RWPE2 (cell line): ENCODE measurements at regions not wholly inside any gene's neighbourhood (a gene's known extent, or its start where the extent isn't known, plus 50 kb on each side); places are given as distances from the start of the nearest gene placed in this dataset.

Experiments
- ATAC-seq: fragments of 200-7000 bp; cut with Tn5 transposase; 3 replicates; pipeline ENCODE4 v1.9.1; 2021; ENCODE audit warnings: low read depth
- DNase-seq: peaks from one replicate; pipeline ENCODE4 v3.0.0-alpha.2; 2020; ENCODE audit warnings: low spot score
- H3K27ac ChIP-seq: fragments of 450-650 bp; 2 replicates; pipeline ENCODE4 v1.5.1; 2017; ENCODE audit warnings: mild to moderate bottlenecking; ENCODE audit not compliant: poor library complexity, severe bottlenecking
- H3K27me3 ChIP-seq: fragments of 250-450 bp; sonication (Bioruptor Pico); 2 replicates; pipeline ENCODE4 v1.5.1; 2021; ENCODE audit warnings: mild to moderate bottlenecking, moderate library complexity; ENCODE audit not compliant: insufficient read depth, poor library complexity, severe bottlenecking
- H3K36me3 ChIP-seq: fragments of 250-450 bp; sonication (Bioruptor Pico); 2 replicates; pipeline ENCODE4 v1.5.1; 2020; ENCODE audit warnings: low read depth, mild to moderate bottlenecking, moderate library complexity
- H3K4me1 ChIP-seq: fragments of 250-450 bp; sonication (Bioruptor Pico); 2 replicates; pipeline ENCODE4 v1.5.1; 2021; ENCODE audit warnings: mild to moderate bottlenecking, moderate library complexity; ENCODE audit not compliant: insufficient read depth, poor library complexity, severe bottlenecking
- H3K4me3 ChIP-seq: fragments of 250-450 bp; sonication (Bioruptor Pico); 2 replicates; pipeline ENCODE4 v1.5.1; 2021; ENCODE audit warnings: mild to moderate bottlenecking, moderate library complexity; ENCODE audit not compliant: severe bottlenecking
- H3K9me3 ChIP-seq: fragments of 250-450 bp; sonication (Bioruptor Pico); 2 replicates; pipeline ENCODE4 v1.5.1; 2021; ENCODE audit warnings: mild to moderate bottlenecking, moderate library complexity; ENCODE audit not compliant: severe bottlenecking
- TF ChIP-seq, protein P1 (sequence below): fragments of 450-650 bp; IDR thresholded peaks from one replicate; pipeline ENCODE4 v1.5.1; 2017; ENCODE audit warnings: mild to moderate bottlenecking, moderate library complexity; ENCODE audit not compliant: poor library complexity, severe bottlenecking

DNA sequence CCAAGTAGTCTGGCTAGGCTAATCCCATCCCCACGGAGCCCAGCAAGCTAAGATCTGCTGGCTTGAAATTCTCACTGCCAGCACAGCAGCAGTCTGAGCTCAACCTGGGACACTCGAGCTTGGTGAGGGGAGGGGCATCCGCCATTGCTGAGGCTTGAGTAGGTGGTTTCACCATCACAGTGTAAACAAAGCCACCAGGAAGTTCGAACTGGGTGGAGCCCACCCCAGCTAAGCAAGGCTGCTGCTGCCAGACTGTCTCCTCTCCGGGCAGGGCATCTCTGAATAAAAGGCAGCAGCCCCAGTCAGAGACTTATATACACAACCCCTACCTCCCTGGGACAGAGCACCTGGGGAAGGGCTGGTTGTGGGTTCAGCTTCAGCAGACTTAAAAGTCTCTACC, 639.6 kb downstream of the IQCM start:
- ATAC-seq: 0 out of 3 replicates have a peak, but pooled peaks have one; percentile 14
- Histone ChIP-seq H3K9me3 (no peaks in the 10 kb centered on the region), H3K4me1 (no peaks in the 10 kb centered on the region), H3K27ac (no peak overlapping the region), H3K4me3 (no peak overlapping the region), H3K27me3 (no peaks in the 10 kb centered on the region), H3K36me3 (no peaks in the 10 kb centered on the region)
- TF ChIP-seq, protein P1, sequence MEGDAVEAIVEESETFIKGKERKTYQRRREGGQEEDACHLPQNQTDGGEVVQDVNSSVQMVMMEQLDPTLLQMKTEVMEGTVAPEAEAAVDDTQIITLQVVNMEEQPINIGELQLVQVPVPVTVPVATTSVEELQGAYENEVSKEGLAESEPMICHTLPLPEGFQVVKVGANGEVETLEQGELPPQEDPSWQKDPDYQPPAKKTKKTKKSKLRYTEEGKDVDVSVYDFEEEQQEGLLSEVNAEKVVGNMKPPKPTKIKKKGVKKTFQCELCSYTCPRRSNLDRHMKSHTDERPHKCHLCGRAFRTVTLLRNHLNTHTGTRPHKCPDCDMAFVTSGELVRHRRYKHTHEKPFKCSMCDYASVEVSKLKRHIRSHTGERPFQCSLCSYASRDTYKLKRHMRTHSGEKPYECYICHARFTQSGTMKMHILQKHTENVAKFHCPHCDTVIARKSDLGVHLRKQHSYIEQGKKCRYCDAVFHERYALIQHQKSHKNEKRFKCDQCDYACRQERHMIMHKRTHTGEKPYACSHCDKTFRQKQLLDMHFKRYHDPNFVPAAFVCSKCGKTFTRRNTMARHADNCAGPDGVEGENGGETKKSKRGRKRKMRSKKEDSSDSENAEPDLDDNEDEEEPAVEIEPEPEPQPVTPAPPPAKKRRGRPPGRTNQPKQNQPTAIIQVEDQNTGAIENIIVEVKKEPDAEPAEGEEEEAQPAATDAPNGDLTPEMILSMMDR: no peak
- DNase-seq: no peak

DNA sequence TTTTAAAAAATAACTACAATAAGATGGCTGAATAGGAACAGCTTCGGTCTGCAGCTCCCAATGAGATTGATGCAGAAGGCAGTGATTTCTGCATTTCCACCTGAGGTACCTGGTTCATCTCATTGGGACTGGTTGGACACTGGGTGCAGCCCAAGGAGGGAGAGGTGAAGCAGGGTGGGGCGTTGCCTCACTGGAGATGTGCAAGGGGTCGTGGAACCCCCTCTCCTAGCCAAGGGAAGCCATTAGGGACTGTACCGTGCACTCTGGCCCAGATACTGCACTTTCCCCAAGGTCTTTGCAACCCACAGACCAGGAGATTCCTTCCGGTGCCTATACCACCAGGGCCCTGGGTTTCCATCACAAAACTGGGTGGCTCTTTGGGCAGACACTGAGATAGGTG, 640.1 kb downstream of the IQCM start:
- no peak for ATAC-seq
- DNase-seq: no peak

DNA sequence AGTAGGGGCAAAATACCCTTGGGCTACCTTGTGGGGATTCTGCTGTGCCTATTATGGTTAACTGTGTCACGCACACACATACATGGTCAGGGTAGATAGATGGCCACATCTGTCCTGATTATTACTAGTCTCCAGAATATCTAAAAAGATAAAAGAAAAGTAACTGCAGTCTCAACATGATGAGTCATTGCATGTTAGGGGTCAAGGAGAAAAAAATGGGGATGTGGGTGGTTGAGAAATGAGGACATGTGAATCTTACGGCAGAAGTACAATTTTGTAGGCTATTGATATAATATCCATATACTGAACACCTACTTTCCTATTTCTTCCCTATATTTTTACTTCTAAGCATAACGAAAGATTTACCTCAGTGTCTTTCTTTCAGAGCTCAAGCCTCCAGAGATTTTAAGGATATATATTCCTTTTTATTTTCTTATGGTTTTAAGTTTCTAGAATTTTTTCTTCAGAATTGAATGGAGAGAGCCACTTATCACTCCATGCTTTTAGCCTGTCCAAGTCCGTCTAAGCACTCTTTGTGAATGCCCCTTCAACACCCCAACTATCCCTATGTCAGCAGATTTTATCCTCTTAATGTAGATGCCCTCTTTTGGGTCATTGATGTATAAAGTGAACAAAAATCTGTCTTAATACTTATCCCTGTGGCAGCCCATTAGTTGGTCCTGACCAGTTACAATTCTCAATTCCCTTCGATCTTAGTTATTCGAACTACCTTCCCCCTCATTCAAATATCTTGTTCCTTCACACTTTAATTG, 642.2 kb downstream of the IQCM start:
- Histone ChIP-seq H3K27me3 (no peaks in the 10 kb centered on the region), H3K9me3 (no peaks in the 10 kb centered on the region), H3K27ac (no peak overlapping the region), H3K4me1 (no peaks in the 10 kb centered on the region), H3K36me3 (no peaks in the 10 kb centered on the region), H3K4me3 (no peak overlapping the region)
- TF ChIP-seq, protein P1: no peak
- ATAC-seq (no peak), DNase-seq (no peak)

More for the DNA sequence above, 640.1 kb downstream of the IQCM start:
- TF ChIP-seq, protein P1: no peak
- H3K9me3 ChIP-seq: no peaks in the 10 kb centered on the region
- H3K4me3 ChIP-seq: no peak overlapping the region
- H3K36me3 ChIP-seq: no peaks in the 10 kb centered on the region
- no peak overlapping the region for H3K27ac ChIP-seq
- no peaks in the 10 kb centered on the region for H3K4me1 ChIP-seq
- no peaks in the 10 kb centered on the region for H3K27me3 ChIP-seq

DNA sequence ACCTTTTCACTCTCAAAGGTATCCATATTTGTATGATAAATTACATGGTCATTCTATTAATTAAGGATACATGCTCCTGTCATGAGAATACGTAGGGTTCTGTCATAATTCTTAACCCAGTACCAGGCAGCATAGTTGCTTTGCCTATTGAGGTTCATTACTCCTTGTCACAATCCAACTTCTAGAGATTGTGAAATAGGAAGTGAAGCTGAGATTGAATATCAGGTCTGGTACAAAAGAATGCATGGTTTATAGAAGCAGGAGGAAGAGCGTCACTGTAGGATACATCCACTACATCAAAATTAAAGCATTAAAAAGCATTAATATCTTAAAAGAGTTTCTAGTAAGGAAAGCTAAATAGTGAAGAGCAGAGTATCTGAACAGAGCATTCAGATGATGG, 647.0 kb downstream of the IQCM start:
- no peaks in the 10 kb centered on the region for H3K4me1 ChIP-seq
- H3K27ac ChIP-seq: no peak overlapping the region
- H3K36me3 ChIP-seq: no peaks in the 10 kb centered on the region
- TF ChIP-seq, protein P1: no peak
- H3K27me3 ChIP-seq: no peaks in the 10 kb centered on the region
- ATAC-seq: no peak
- H3K4me3 ChIP-seq: no peak overlapping the region
- DNase-seq: no peak
- no peaks in the 10 kb centered on the region for H3K9me3 ChIP-seq

DNA sequence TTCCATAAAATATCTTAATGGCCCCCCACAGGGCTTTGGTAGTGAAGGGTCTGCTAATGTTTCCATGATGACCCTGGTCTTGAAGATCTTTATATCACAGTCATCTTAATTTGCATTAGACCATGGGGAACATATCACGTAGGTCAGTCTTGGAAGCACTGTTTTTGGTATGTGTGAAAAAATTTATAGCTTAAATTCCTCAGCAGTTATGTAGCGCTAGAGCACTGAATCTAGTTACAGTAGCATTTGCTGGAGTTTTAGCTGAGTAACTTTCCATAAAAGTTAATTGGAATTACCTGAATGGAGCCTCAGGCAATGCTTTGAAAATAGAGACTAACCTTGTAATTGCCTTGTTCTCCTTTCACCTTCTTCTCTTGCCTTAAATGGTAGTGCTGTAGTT, 648.8 kb downstream of the IQCM start:
- no peak overlapping the region for H3K4me3 ChIP-seq
- no peaks in the 10 kb centered on the region for H3K9me3 ChIP-seq
- H3K27me3 ChIP-seq: no peaks in the 10 kb centered on the region
- ATAC-seq (no peak), DNase-seq (no peak)
- TF ChIP-seq, protein P1: no peak
- H3K4me1 ChIP-seq: no peaks in the 10 kb centered on the region
- no peaks in the 10 kb centered on the region for H3K36me3 ChIP-seq
- no peak overlapping the region for H3K27ac ChIP-seq
